NCI-H1436 (cell line): ENCODE measurements at regions not wholly inside any gene's neighbourhood (a gene's known extent, or its start where the extent isn't known, plus 50 kb on each side); places are given as distances from the start of the nearest gene placed in this dataset.
A peak's percentile ranks its signal among the peaks of the same experiment; 100 is the strongest.

Experiments
- DNase-seq: peaks from one replicate; lab custom pipeline; 2025; lab: John Stamatoyannopoulos, UW

GRCh38 chr21:16587141-16587581 lies 857.4 kb downstream of the USP25 start:
- DNase-seq = peak; percentile 58

DNA sequence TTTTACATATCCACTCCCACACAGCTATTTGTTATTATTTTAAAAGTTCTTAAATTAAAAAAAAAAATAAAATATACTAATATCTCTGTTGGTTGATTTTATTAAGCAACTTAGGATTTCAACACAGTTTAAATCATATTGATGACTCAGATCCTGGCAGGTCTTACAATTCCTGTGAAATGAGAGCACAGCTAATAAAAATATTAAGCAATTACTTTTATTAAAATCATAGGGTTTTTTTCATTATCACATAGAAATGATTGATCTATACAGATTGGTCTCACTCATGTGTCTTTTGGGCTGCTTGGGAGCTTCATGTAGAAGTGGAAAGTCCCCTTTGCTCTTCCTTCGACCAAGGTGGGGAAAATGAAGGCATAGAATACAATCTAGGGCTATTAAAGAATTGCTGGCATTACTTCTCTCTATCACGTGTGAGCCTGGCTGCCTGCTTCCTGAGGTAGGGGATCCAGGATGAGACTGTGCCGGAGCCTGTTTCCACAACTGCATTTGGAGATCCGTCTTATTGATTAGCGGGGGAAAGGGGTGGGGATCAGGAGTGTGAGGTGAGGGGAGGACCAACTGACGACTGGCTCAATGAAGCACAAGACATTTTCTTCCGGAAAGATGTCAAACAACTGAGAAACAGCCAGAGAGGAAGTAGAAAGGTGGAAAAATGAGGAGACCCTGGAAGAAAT lies 858.0 kb downstream of the USP25 start:
- DNase-seq = peak; percentile 2

DNA sequence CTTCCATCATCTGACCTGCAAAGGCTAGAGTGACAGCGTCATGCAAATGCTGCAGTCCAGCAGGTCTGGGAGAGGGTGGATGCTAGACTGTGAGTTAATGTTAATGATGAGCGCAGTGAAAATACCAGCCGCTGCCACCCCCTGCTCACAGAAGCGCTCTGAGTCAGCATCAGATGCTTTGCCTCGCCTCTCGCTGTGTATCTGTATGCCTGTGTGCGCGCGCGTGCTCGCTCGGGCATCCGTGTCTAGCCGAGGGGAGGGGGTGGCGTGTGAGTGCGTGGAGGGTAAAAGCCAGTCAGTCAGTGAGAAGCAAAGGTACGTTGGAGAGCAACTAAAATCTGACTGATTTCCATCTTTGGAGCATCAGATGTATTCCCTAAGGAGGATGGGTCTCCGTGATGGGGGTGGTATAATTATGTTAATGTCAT lies 858.7 kb downstream of the USP25 start:
- peak; percentile 61 for DNase-seq

GRCh38 chr21:16589006-16589898 lies 859.5 kb downstream of the USP25 start:
- DNase-seq = no peak

- no peak for DNase-seq
Observed at GRCh38 chr21:16590186-16590585, 860.4 kb downstream of the USP25 start.

DNA sequence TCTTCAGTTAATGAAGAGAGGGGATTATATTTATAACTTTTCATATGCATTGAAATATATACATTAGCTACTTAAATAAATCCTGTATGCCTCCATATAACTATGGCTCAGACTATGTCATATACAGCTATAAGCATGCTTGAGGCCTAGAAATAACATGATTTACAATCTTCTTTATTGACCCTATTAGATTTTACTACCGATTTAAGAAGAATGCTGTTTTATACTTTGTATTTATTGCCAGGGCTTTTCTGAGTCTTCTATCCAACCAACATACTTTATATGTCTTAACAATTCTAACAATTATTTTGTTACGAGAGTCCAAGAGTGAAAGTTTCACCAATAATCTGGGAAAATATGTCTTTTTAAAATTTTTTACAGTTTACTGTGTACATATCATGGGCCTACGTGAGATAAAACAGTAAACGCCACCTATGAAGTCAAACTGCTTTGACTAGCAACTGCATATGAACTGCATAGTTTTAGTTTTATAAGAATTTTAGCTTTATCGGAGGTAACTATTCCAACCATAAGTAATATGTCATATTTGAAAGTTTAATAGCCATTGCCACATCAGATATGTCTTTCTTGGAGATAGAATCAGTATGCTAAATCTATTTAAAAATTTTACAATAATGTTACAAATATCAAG lies 861.0 kb downstream of the USP25 start:
- DNase-seq = no peak

DNA sequence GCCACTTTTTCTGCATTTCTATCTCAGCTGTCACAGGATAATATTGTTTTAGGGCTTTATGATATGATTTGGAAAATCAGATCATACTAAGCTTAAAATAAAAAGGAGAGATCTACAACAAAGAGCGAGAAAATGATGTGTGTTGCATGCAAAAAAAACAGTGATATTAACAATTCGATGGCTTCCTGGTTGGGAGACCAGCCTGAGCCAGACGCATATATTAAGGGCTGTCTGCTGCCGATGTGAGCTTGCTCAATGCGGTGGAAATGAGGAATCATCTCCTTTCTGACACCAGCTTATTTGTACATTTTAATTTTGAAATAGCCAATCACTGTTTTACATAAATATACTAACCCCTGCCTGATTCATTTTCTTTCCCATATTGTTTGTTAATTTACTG lies 862.6 kb downstream of the USP25 start:
- no peak for DNase-seq

DNA sequence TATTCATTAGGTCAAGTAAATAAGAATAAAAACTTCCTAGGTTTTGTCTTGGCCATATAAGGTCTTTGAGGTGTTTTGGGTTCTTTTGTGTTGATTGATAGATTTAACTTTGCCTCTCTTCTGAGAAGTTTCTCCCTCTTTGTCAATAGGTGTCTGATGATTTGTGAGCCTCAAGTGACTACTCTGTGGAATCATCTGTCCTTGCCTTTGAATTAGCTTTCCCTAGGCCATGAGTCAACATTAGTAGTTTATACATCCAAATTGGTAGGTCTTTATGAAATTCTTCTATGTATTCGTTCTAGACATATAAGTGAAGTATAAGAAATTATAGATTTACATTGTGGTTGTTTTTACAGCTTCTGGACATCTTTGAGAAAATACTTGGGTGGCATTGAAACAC lies 864.4 kb downstream of the USP25 start:
- no peak for DNase-seq

DNA sequence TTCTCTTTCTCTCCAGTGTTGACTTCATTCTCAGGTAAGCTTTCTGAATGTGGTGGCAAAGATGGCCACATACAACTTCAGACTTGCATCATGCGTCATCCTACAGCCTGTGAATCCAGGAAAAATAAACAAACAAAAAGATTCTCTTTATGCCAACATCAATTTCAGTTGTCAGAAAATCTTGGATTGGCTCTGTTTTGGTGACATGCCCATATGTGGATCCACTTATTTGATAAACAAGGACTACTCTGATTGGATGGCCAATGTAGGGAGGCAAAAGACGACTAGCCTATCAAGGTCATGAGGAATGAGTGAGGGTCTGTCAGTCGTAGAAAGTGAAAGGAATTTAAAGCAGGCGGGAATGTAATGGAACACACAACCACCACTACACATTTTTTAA lies 866.6 kb downstream of the USP25 start:
- no peak for DNase-seq

DNA sequence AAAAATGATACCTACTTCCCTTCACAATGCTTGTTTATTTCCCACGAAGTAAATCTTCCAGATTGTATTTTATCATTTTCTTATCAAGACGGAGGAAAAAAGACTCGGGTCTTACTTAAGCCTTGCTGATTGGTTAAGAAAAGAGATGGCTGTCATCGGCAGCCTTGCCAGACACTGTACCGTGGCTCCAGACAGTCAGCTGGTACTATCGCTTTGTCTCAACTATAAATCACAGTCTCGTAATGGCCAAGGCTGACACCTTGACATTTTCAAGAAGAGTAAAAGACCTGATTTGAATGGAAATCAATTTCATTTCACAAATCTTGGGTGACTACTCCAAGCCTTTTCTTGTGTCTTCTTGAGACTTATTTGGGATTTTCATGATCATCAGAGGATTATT lies 868.0 kb downstream of the USP25 start:
- DNase-seq = no peak

GRCh38 chr21:16605597-16605996 lies 875.8 kb downstream of the USP25 start:
- DNase-seq = no peak

- no peak for DNase-seq
Observed at GRCh38 chr21:16606271-16606670, 876.5 kb downstream of the USP25 start.

DNA sequence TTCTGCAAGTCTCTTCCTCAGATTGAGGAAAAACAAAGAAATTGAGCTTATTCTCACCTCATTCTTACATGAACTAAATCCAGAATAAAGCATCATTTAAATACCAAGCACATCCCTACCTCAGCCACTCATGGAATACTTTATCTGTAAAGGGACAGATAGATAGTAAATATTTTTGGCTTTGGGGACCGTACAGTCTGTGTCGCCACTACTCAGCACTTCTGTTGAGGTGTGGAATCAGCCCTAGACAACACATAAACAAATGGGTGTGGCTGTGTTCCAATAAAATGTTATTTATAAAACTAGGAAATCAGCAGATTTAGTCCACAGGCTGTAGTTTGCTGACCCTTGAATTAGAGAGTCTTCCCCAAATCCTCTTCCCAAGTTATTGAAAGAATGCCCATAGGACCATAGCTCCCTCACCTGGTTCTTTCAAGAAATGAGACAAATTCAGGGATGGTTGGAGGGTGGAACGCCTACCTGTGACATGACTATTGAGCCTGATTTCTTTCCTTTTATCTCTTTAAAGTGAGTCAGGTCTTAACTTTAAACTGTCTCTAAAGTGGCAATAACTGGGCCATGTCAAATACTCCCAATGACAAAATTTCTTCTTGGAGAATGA lies 878.5 kb downstream of the USP25 start:
- DNase-seq = no peak

GRCh38 chr21:16619281-16619680 lies 889.5 kb downstream of the USP25 start:
- DNase-seq = no peak

DNA sequence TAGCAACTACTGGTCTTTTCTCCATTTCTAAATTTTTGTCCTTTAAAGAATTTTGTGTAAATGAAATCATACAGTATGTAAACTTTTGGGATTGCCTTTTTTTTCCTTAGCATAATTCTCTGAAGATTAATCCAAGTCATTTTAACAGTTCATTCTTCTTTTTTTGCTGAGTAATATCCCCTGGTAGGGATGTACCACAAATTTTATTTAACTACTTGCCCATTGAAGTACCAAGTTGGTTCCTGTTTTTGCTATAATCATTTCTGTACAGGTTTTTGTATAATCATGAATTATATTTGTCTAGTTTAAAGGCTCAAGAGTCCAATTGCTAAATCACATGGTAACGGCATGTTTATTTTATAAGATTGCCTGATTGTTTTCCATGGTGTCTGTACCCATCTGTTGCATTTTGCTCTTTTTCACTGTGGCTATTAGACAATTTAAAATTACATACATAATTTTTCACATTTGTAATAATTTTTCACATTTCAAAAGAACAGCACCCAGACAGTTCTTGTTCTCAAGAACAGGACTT lies 891.1 kb downstream of the USP25 start:
- no peak for DNase-seq

DNA sequence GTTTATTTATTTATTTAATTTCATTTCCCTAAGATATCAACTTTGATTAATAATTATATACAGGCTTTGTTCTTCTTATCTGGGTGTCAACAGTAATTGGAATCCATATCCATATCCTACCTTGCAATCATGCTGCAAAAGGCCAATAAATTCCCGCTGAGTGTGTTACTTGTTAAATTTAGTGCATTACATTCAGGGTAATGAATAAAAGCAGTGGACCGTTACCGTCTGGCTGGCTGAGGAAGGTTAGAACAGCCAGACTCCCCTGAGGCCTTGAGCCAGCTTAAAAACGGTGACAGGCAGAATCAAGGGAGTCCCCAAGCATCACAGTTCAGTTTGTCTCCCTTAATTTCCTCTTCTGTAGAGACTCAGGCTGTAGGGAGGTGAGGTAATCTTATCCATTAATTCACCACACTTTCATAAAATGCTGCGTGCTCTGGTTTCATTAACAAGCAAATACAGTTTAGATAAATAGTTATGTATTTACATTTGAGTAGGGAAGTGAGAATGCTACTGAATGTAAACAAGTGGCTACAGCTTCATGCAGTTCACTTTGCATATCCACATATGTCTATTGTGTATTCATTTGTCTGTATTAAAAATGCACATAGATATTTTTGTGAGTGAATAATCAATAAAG lies 888.2 kb upstream of the CXADR start:
- DNase-seq = peak; percentile 36

DNA sequence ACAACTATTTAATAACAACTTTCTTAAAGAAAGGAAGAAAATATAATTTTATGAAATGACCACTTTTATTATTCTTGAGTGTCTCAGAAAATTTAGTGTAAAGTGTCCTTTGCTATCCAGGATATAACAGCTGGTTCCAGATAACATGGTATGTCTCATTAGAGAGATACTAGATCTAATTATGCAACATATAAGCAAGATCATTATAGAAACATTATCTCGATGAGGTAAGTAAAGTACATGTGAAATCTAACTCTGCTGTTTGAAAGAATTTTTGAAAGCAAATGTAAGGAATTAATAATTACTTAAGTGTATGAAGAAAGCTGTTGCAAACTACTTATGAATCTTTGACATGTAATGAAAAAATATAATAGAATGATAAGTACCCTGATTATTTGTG lies 887.4 kb upstream of the CXADR start:
- no peak for DNase-seq

DNA sequence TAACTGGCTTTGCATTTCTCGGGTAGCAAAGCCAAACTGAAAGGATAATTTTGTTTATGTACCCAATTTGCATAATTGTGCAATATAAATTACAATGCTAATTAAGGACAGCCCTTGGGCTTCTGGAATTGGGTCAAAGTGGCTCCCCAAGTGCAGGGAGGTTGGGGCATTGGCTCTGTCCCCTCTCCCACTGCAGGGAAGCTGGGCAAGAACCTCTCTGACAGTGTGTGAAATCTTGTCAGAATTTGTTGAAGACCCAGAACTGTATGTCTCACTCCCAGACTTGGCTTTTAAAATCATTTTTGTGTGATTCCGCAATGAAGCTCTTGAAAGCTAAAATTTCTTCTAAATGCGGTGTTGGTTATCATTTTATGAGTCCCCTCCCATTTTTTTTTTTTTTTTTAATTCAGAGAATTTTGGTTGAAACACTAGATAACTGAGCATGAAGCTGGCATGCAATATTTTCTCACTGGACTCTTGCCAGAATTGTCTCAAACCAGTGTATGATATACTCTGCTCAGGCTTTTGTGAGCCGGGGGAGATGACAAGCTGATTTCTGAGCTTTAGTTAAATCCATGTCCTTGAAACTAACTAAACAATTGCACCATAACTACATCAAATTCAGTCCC lies 878.9 kb upstream of the CXADR start:
- no peak for DNase-seq

DNA sequence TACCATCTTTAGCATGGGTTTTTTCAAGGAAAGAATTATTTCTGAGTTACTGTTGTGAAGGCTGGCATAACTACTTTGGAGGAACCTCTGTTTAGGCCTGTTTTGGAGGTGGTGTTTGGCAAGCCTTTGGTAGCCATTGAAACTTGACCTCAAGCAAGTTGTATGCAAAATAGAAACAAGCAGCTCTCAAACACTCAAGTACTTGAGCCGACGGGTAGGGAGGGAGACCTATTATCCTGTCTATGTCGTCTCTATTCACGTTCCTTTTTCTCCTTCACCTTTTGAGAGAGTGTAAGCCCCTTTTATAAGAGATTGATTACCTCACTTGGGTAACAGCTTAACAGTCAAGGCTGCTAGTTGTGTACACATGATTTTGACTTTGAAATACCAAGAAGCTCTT lies 878.3 kb upstream of the CXADR start:
- peak; percentile 66 for DNase-seq

DNA sequence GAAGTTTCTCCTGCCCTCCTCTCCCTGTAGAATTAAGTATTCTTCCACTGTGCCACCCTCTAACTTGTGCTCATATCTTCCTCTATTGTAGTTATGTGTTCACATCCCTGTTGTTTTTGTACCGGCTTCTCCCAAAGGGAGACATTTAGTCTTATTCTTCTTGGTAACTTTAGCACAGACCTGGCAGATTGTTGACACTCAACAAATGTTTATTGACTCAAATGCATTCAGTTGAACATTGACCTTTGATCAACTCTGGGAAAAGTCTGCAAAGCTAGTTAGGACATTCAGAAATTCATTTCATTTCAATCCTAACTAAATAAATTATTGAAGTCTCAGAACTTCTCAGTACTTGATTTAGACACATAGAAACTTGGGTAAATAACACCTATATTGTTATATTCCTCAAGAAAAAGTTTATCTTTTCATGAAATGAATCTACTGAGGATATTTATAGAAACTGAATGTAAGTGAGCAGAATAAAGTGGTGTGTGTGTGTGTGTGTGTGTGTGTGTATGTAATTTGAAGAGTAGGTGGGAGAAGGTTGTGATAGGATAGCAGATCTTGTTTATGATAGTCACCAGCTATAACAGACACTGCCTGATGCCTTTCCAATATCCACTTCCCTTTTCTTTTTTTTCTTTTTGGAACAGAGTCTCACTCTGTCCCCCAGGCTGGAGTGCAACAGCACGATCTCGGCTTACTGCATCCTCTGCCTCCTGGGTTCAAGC lies 872.4 kb upstream of the CXADR start:
- DNase-seq = no peak
